Tibial nerve (tissue), 4 donors: ENCODE measurements at regions not wholly inside any gene's neighbourhood (a gene's known extent, or its start where the extent isn't known, plus 50 kb on each side); places are given as distances from the start of the nearest gene placed in this dataset.
"Not testable (repeated sequence)": the region's sequence is repeated elsewhere in the genome, so short reads cannot be mapped to it uniquely, and the experiment has no call there.

Experiments used
- DNase-seq, 2 donors: peaks; one replicate each; pipeline ENCODE4 v3.0.0-alpha.2; 2019; ENCODE audit warnings: low spot score in 2 of 2
- H3K27ac ChIP-seq, 4 donors: fragments of 200-600 bp; sonication (generic) in 3 of 4; one replicate each; pipeline ENCODE4 v1.5.1; 2017 to 2019; ENCODE audit warnings: mild to moderate bottlenecking in 1 of 4
- H3K27me3 ChIP-seq, 2 donors: fragments of 200-600 bp; sonication (generic) in 1 of 2; one replicate each; pipeline versions ENCODE4 v1.5.1 to v1.6.0; 2017 to 2019
- H3K36me3 ChIP-seq, 3 donors: fragments of 200-600 bp; sonication (generic); one replicate each; pipeline ENCODE4 v1.5.1; 2018 to 2019
- H3K4me1 ChIP-seq, 4 donors: fragments of 200-600 bp; sonication (generic) in 3 of 4; one replicate each; pipeline ENCODE4 v1.5.1; 2017 to 2019
- H3K4me3 ChIP-seq, 4 donors: fragments of 200-600 bp; sonication (generic) in 3 of 4; one replicate each; pipeline ENCODE4 v1.5.1; 2017 to 2019; ENCODE audit warnings: mild to moderate bottlenecking in 1 of 4, moderate library complexity in 1 of 4
- H3K9me3 ChIP-seq, 4 donors: fragments of 200-600 bp; sonication (generic) in 3 of 4; one replicate each; pipeline ENCODE4 v1.5.1; 2017 to 2019
- EP300 ChIP-seq, 2 donors: sonication (generic); formaldehyde crosslinking; IDR thresholded peaks; one replicate each; pipeline ENCODE4 v1.6.1; 2017; ENCODE audit warnings: antibody characterized with exemption in 2 of 2, mild to moderate bottlenecking in 1 of 2
- POLR2A ChIP-seq, 2 donors: fragments of 450-650 bp; IDR thresholded peaks; one replicate each; pipeline ENCODE4 v1.6.1; 2017; ENCODE audit warnings: antibody characterized with exemption in 2 of 2, mild to moderate bottlenecking in 2 of 2, moderate library complexity in 2 of 2
- WGBS, 2 donors: methylation state at CpG; one replicate each; pipeline ENCODE4 v1.1.5; 2018; 5-methylcytosine and 5-hydroxymethylcytosine counted together
- TF ChIP-seq, protein P1 (sequence below), 5 experiments: fragments of 200-600 bp in 3 of 5; fragments of 450-650 bp in 2 of 5; sonication (generic) in 3 of 5; IDR thresholded peaks; one replicate each; pipeline ENCODE4 v1.5.1; 2016 to 2019; ENCODE audit warnings: antibody characterized with exemption in 5 of 5, mild to moderate bottlenecking in 3 of 5, moderate library complexity in 2 of 5

DNA sequence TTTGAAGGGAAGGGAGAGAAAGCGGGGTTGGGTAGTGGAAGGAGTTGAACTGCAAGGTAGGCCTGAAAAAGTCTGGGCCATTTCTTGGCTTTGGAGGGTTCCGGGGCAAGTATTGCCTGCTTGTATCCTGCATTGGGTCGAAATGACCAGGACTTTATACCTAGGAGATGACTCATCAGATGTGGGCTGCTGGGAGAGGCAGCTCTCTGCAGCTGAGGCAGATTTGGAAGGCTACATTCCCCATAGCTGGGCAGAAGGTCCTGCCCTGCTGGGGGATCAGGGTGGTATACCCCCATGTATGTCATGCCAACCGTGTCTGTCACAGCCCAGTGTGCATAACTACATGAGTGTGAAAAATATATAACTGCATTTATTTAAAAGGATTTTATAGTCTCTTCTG, 171.8 kb upstream of the SPRED2 start:
- H3K4me1 ChIP-seq = peaks cover 0 to 7% (median 0%) of the 10 kb centered on the region in 4 donors

DNA sequence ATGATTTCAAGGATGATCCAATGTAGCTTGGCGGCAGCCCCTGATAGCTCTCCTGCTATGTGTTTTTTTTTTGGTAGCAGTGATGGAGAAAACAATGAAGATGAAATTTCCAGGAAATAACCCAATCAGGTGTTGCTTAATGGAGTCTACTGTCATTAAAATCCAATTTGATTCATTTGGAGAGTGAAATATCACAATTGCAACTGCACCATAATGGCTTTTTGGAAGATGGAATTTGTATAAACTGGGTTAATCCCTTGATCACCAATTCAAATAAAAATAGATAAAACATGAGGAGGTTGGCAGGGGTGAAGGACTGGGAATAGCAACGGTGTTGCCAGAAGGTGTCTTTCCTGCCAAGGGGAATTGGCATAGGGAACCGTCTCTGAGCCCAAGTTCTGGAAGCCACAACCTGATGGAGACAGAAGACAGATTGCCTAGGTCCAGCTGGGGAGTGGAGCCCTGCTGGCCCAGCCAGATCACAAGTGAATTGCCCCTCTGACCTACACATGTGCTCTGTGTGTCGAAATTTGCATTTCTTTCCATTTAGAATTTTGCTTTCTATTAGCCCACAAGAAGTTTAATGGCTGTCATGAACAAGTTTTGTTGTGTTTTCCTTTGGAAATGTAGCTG, 170.3 kb upstream of the SPRED2 start:
- Histone ChIP-seq H3K4me1 (no peaks in the 10 kb centered on the region), H3K9me3 (no peaks in the 10 kb centered on the region), H3K27me3 (no peaks in the 10 kb centered on the region), H3K27ac (no peak overlapping the region), H3K4me3 (no peak overlapping the region), H3K36me3 (no peaks in the 10 kb centered on the region)
- DNase-seq = no peak
- 78 to 82% methylated on average over 4 of the region's 4 CpGs for WGBS, 2 donors
- TF ChIP-seq POLR2A (IDR thresholded peaks at IDR 0.05) = no peak
- TF ChIP-seq, protein P1, sequence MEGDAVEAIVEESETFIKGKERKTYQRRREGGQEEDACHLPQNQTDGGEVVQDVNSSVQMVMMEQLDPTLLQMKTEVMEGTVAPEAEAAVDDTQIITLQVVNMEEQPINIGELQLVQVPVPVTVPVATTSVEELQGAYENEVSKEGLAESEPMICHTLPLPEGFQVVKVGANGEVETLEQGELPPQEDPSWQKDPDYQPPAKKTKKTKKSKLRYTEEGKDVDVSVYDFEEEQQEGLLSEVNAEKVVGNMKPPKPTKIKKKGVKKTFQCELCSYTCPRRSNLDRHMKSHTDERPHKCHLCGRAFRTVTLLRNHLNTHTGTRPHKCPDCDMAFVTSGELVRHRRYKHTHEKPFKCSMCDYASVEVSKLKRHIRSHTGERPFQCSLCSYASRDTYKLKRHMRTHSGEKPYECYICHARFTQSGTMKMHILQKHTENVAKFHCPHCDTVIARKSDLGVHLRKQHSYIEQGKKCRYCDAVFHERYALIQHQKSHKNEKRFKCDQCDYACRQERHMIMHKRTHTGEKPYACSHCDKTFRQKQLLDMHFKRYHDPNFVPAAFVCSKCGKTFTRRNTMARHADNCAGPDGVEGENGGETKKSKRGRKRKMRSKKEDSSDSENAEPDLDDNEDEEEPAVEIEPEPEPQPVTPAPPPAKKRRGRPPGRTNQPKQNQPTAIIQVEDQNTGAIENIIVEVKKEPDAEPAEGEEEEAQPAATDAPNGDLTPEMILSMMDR (IDR thresholded peaks at IDR 0.05) = no peak
- no peak for TF ChIP-seq EP300 (IDR thresholded peaks at IDR 0.05)

More for the DNA sequence above, 171.8 kb upstream of the SPRED2 start:
- DNase-seq = no peak
- H3K4me3 ChIP-seq = no peak overlapping the region
- H3K9me3 ChIP-seq = no peaks in the 10 kb centered on the region
- WGBS, 2 donors = 87 to 93% methylated on average over 4 of the region's 4 CpGs
- H3K27me3 ChIP-seq = no peaks in the 10 kb centered on the region
- H3K27ac ChIP-seq = no peak overlapping the region
- no peaks in the 10 kb centered on the region for H3K36me3 ChIP-seq
- TF ChIP-seq POLR2A (IDR thresholded peaks at IDR 0.05) = no peak
- TF ChIP-seq EP300 (IDR thresholded peaks at IDR 0.05) = no peak
- TF ChIP-seq, protein P1 (IDR thresholded peaks at IDR 0.05) = no peak

DNA sequence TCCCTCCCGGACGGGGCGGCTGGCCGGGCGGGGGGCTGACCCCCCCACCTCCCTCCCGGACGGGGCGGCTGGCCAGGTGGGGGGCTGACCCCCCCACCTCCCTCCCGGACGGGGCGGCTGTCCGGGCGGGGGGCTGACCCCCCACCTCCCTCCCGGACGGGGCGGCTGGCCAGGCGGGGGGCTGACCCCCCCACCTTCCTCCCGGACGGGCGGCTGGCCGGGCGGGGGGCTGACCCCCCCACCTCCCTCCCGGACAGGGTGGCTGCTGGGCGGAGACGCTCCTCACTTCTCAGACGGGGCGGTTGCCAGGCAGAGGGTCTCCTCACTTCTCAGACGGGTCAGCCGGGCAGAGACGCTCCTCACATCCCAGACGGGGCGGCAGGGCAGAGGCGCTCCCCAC, 168.5 kb upstream of the SPRED2 start:
- 83 to 87% methylated on average over 3 to 5 of the region's 33 CpGs for WGBS, 2 donors
- not testable (repeated sequence) for H3K4me1 ChIP-seq, H3K27me3 ChIP-seq, H3K4me3 ChIP-seq, H3K27ac ChIP-seq, DNase-seq, H3K36me3 ChIP-seq, H3K9me3 ChIP-seq

DNA sequence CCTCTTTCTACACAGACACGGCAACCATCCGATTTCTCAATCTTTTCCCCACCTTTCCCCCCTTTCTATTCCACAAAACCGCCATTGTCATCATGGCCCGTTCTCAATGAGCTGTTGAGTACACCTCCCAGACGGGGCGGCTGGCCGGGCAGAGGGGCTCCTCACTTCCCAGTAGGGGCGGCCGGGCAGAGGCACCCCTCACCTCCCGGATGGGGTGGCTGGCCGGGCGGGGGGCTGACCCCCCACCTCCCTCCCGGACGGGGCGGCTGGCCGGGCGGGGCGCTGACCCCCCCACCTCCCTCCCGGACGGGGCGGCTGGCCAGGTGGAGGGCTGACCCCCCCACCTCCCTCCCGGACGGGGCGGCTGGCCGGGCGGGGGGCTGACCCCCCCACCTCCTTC, 168.0 kb upstream of the SPRED2 start:
- not testable (repeated sequence) for H3K4me3 ChIP-seq, H3K27me3 ChIP-seq, DNase-seq, H3K9me3 ChIP-seq, H3K27ac ChIP-seq, H3K4me1 ChIP-seq, H3K36me3 ChIP-seq
- 93% methylated on average over 11 of the region's 26 CpGs; no CpG with 5 or more reads in 1 of the 2 donors for WGBS, 2 donors

DNA sequence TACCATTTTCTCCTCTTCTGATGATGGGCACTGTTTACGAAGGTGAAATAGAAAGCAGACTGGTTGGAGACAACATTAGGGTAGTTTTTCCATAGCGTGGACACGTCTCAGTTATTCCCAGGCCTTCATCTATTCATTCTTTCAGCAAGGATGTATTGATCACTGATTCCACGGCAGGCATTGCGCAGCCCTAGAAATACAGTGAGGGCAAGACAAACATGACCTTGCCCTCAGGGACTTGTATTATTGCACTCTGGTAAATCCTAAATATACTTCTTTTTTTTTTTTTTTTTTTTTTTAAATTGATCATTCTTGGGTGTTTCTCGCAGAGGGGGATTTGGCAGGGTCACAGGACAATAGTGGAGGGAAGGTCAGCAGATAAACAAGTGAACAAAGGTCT, 167.3 kb upstream of the SPRED2 start:
- WGBS, 2 donors = 76 to 79% methylated on average over 6 of the region's 6 CpGs
- TF ChIP-seq, protein P1 (IDR thresholded peaks at IDR 0.05) = no peak
- no peak for TF ChIP-seq EP300 (IDR thresholded peaks at IDR 0.05)
- TF ChIP-seq POLR2A (IDR thresholded peaks at IDR 0.05) = no peak
- DNase-seq = no peak
- H3K4me3 ChIP-seq = no peak overlapping the region
- H3K9me3 ChIP-seq = peaks cover 0 to 1% (median 0%) of the 10 kb centered on the region in 4 donors
- H3K4me1 ChIP-seq = no peaks in the 10 kb centered on the region
- H3K36me3 ChIP-seq = no peaks in the 10 kb centered on the region
- H3K27me3 ChIP-seq = no peaks in the 10 kb centered on the region
- no peak overlapping the region for H3K27ac ChIP-seq

DNA sequence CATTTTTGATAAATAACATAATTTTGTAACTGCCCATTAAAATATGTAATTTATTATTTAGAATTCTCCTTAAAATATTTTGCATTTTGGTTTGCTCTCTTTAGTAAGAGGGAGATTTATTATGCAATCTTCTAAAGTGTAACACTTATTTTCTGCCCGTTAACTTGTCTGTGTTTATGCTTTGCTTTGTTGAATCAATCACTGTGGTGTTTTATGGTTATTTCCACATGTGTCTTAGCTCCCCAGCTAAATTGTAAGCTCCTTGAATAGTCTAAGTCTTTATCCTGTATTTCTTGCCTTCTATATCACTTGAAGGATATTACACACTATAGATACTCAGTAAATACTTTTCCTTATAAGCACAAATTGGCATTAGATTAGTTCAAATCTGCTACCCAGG, 166.6 kb upstream of the SPRED2 start:
- Histone ChIP-seq H3K36me3 (no peaks in the 10 kb centered on the region), H3K4me1 (no peaks in the 10 kb centered on the region)
- 73 to 80% methylated on average over 1 of the region's 1 CpG for WGBS, 2 donors

More for the DNA sequence above, 166.6 kb upstream of the SPRED2 start:
- no peak for TF ChIP-seq POLR2A (IDR thresholded peaks at IDR 0.05)
- TF ChIP-seq, protein P1 (IDR thresholded peaks at IDR 0.05) = no peak
- TF ChIP-seq EP300 (IDR thresholded peaks at IDR 0.05) = no peak
- no peak overlapping the region for H3K27ac ChIP-seq
- no peak overlapping the region for H3K4me3 ChIP-seq
- no peaks in the 10 kb centered on the region for H3K27me3 ChIP-seq
- no peak for DNase-seq
- peaks cover 0 to 8% (median 2%) of the 10 kb centered on the region in 4 donors for H3K9me3 ChIP-seq
